G401.6 (cell line): ENCODE measurements at regions not wholly inside any gene's neighbourhood (a gene's known extent, or its start where the extent isn't known, plus 50 kb on each side); places are given as distances from the start of the nearest gene placed in this dataset.
"Not testable (repeated sequence)": the region's sequence is repeated elsewhere in the genome, so short reads cannot be mapped to it uniquely, and the experiment has no call there.

ENCODE experiments used
- FAIRE-seq: peaks from 2 replicates; lab custom pipeline; 2012; peaks lifted over from hg19 to GRCh38; lab: Jason Lieb, UNC

DNA sequence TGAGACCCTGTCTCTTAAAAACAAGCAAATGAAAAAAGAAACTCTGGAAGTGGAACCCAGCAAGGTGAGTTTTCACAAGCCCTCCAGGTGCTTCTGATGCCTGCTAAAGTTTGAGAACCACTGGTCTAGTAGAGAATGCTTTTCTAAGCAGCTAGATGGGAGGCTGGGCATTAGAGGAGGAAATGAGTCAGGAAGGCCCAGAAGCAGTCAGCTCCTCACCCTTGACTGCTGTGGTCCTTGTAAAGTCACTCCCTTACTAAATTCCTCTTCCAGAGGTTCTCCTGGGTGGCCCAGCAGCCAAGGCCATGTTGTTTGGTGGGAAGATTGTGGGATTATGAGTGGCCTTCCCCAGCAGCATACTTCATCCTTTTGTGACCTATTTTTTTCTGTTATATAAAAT, 52.0 kb upstream of the FYN start:
- no peak for FAIRE-seq

DNA sequence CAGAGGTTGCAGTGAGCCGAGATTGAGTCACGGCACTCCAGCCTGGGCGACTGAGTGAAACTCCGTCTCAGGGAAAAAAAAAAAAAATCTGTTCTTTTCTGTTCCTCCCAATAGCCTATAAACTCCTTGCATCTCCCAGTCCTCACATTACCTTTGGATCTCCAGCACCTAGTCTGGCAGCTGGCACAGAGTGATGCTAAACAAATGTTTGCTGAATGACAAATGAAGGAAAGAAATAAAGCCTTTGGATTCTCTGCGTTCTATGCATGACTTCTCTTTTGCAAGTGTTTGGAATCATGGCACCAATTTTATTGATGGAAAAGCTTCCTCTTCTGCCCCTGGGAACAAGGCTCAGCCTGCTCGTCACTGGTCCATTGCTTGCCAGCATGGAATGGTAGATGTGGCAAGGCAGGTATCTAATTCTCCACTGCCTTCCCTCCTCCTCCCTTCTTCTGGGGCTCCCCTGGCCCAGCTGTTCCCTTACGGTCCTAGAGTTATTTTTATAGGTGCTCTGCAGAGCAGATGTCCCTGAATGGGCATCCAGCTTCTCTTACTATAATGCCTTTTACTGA, 53.6 kb upstream of the FYN start:
- FAIRE-seq, result no peak

DNA sequence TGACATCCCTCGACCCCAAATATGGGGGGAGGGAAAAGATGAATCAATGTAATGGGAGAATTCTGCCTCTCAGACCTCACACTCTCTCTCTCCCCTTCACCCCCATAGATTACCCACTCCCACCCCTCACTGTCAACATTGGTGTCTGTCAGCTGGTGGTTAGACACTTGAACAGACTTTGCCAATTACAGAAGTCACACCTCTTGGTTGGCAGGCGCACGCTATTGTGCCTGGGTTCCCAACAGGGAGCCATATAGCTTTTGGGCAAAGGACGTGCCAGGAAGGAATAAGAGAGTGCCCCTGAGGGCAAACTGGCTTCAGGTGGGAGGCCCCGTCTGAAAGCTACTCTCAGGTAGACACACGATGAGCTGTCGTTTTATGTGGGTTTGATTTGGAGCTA, 54.1 kb upstream of the FYN start:
- no peak for FAIRE-seq

DNA sequence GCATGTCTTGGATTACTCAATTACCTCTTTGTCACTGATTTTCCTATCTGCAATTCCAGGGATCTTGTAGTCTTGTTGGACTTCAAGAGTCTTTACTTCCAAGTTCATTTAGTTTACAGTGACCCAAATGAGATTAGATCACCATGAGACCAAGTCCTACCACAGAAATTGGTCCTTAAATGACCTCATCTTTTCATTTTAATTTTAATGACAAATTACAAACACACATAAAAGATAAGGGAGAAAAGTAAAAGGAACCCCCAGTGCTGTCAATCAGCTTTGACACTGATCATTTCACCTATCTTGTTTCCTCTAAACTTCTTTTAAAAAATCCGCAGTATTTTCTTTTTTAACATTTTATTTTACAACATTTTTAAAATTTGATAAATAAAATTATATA, 54.9 kb upstream of the FYN start:
- FAIRE-seq, result no peak

DNA sequence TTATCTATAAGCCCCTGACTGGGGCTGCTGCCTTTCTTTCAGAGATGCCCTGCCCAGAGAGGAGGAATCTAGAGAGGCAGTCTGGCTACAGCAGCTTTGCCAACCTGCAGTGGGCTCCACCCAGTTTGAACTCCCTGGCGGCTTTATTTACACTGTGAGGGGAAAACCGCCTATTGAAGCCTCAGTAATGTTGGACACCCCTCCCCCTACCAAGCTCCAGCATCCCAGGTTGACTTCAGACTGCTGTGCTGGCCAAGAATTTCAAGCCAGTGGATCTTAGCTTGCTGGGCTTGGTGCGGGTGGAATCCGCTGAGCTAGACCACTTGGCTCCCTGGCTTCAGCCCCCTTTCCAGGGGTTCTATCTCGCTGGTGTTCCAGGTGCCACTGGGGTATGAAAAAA, 61.4 kb upstream of the FYN start:
- not testable (repeated sequence) for FAIRE-seq

DNA sequence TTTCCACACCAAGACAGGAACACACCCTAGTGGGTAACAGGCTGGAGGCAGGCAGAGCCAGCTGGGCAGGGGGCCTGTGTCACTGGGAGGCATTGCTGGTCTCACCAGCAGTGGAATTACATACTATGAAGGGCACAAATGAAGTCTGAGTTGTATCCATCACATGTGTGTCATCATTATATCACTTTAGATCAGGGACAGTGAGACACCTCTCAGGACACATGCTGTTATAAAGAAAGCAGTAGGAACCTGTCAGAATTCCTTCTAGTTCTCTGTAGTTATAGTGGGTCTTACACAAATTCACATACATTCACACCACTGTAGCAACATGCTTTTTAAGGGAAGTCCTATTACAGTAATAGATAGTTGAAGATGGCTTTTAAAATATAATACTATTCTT, 63.5 kb upstream of the FYN start:
- FAIRE-seq, result no peak

DNA sequence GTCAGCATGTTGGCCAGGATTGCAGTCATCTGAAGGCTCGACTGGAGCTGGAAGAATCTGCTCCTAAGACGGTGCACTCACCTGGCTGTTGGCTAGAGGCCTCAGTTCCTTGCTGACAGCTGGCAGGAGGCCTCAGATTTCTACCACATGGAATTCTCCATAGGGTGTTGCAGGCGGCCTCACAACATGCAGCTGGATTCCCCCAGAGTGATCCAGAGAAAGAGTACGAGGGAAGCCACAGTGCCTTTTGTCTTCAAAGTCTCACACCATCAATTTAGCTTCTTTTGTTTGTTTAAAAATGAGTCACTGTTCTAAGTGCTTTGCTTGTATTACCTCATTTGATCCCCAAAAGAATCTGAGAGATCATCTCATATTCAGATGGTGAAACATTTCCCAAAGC, 65.5 kb upstream of the FYN start:
- no peak for FAIRE-seq

DNA sequence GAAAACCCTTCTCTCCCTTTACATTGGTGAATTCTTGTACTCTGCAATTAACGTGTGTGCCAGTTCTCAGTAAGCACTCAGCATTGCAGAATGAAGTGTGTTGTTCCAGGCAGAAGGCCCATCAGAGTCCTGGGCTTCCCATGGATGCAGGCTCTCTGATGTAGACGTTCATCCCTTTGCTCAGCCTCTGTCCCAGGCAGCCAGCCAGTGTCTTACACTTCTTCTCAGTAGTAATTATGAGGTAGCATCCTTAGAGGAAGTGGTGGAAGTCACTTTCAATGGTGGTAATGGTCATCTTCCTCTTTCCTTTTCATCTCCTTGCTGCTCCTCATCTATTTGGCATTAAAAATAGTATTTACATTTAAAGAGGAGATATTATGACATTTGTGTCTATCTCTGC, 66.7 kb upstream of the FYN start:
- FAIRE-seq, result no peak

DNA sequence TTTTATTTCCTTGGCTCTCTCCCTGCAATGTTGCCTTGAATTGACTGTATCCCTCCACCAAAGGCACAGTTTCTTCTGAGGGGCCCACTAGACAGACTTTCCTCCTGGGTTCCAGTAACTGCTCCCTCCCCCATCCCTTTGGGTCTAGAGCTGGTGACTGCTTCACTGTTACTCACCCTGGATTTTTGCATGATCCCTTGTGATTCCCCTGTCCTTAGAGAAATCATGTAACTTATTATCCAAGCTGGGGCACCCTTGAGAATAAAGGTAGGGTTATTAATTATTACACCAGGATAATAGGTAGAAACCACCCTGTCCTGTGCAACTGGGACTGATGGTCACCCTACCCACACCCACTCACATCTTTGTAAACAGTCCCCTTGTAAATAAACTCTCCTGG, 67.5 kb upstream of the FYN start:
- no peak for FAIRE-seq

DNA sequence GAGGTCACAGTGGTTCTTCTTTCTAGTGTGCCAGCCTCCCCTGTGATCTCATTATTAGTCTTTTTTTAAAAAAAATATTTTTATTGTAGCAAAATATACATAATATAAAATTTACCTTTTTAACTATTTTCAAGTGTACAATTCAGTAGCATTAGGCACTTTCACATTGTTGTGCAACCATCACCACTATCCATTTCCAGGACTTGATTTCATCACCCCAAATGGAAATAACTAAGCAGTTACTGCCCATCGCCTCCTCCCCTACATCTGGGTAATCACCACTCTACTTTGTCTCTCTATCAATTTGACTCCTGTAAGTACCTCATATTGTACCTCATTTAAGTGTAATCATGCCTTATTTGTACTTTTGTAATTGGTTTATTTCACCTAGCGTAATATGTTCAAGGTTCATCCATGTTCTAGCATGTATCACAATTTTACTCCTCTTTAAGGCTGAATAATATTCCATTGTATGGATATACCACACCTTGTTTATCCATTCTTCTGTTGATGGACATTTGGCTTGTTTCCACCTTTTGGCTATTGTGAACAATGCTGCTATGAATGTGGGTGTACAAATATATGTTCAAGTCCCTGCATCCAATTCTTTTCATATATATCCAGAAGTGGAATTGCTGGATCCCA, 68.6 kb upstream of the FYN start:
- FAIRE-seq, result no peak

DNA sequence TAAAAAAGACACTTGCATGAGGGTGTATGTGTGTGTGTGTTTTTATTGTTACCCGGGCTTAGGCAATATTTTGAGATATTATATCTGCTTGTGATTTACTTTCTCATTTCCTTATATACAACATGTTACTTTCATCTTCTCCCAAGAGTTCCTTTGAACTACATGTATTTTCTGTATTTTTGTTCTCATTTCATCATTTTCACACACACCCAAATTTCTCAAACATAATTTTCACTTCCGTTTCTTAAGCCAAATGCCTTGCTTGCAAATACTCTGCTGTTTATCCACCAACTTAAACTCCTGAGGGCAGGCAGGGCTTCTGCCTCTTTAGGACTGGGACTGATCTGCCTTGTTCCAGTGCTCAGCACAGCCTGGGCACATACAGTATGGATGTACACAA, 69.3 kb upstream of the FYN start:
- no peak for FAIRE-seq

DNA sequence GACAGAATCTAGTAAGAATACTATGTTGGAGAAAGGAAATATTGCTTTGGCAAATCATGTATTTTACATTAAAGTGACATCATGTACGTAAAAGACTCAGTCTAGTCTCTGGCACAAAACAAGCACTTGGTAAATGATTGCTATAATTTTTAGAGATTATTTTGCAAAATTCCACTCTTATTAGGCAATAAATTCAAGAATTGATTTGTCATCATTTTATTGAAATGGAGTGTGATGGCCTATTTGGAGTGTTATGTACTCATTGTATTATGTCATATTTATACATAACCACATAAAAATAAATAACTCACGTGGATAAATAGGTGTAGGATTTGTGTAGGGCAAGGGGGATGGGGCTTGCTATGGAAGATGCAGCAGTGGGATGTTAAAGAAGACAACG, 70.0 kb upstream of the FYN start:
- FAIRE-seq, result no peak

DNA sequence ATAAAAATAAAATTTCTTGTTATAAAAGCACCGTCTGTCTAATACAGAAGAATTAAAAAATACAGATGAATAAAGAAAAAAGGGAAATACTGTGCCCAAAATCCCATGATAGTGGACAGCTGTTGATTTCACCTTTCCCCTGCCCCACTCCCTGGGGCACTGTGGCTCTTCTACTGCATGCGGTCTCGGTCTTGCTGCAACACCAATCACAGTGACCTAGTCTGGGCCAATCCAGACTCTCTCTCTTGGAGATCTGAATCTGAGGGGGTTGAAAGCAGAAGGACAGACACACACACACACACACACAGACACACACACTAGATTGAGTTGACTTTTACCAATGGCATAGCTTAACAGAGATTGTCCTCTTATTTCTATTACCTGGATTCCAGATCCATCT, 70.5 kb upstream of the FYN start:
- FAIRE-seq, result no peak

DNA sequence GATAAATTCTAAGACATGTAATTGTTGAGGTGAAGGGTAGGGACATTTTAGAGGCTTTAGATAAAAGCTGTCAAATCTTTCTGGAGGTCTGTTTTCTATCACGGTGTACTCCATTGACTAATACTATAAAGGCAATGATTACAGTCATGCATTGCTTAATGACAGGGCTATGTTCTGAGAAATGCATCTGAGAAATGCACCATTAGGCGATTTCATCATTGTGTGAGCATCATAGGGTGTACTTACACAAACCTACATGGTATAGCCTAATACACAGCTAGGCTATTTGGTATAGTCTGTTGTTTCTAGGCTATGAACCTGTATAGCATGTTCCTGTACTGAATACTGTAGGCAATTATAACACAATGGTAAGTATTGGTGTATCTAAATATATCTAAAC, 71.3 kb upstream of the FYN start:
- FAIRE-seq, result no peak

DNA sequence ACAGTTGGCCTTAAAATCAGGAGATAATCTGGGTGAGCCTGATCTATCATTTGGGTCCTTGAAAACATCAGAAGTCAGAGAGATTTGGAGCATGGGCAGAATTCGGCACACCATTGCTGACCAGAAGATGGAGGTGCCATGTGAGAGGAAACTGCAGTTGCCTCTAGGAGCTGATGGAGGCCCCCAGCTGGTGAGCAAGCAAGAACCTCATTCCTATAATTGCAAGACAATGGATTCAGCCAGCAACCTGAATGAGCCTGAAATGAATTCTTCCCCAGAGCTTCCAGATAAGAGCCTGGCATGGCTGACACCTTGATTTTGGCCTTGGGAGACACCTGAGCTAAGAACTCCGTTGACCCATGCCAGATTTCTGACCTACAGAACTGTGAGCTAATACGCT, 76.3 kb upstream of the FYN start:
- no peak for FAIRE-seq

DNA sequence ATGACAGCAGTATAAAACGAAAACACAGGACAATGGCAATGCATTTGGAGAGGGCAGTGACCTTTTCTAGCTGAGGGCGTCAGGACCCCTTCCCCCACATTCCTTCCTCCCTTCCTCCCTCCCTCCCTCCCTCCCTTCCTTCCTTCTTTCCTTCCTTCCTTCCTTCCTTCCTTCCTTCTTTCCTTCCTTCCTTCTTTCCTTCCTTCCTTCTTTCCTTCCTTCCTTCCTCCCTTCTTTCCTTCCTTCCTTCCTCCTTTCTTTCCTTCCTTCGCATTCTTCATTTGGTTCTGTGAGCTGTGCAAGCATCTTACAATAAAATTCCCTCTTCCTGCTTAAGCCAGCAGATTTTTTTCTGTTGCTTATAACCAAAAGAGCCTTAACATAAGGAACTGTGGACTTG, 76.7 kb upstream of the FYN start:
- not testable (repeated sequence) for FAIRE-seq

DNA sequence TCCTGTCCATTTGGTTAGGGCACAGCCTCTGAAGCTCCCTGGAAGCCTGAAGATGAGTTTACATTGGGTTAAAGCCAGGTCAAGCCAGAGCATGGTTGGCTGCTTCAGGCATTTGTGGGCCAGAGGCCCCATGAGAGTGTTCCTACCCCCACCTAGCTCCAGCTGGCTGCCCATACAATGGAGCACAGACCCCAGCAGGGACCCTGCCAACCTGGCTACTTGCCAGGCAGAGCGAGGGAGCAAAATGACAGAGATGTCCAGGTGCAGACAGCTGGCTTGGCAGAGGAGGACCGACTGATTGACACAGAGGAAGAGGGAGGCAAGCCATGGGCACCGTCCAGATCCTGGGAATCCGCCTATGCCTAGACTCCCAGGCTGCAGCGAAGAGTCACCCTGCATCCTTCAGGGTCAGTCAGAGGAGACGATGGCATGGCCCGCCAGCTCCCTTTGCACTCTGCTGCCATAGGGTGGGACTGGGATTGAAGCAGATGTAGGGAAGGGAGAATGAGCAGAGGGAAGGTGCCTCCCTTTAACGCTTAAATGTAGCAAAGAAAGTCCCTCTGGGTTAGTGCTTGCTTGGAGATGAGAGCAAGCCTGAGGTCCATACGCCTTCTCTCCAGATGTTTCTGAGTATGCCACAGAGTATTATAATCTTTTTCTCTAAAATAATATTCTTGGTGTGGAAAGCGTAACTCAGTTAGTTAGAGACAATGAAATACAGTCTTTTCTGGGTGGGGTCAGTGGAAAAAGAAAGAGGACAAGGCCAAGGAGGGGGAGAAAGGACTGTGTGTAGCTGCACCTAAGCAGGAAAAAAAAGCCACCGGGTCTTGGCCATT, 77.6 kb upstream of the FYN start:
- no peak for FAIRE-seq

DNA sequence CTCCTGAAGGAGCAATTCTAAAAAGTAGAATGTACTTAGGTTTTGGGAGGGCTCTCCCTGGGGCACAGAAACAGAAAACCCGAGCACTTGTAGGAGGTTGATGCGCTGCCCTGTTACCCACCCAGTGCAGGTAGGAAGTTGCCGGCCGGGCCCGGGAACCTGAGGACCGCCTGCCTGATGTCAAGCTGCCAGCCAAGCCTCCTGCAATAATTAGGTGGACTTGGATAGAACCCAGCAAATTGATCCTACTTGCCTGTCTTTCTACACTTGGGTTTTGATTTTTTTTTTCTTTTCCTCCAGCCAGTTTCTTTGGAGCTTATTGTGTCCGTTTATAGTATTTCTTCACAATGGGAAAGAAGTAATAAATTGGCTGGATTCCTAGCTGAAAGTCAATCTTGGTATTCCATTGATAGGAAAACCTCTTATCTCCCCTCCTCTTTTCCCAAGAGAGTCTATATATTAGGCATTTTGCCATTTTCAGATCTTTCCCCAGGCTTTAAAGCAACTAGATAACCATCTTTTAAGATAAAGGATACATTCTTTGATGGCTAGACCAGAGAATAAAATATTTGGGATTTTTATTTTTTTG, 78.3 kb upstream of the FYN start:
- no peak for FAIRE-seq

DNA sequence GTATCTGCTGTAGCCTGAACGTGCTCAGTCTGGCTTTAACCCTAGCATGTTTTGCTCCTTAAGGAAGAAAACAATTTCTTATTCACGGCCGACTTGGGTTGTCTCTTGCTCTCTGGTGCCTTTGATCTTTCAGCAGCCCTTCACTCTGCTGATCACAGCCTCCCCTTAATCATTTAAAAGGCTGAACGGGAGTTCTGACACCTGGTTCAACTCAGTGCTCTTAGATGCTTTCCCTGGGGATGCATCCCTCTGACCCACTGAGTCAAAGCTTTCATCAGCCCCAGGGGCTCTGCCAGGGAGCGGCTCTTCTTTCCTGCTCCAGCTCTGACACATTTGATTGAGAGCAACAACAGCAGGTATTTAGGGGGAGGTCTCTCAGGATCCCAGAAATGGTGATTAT, 79.0 kb upstream of the FYN start:
- FAIRE-seq, result no peak

DNA sequence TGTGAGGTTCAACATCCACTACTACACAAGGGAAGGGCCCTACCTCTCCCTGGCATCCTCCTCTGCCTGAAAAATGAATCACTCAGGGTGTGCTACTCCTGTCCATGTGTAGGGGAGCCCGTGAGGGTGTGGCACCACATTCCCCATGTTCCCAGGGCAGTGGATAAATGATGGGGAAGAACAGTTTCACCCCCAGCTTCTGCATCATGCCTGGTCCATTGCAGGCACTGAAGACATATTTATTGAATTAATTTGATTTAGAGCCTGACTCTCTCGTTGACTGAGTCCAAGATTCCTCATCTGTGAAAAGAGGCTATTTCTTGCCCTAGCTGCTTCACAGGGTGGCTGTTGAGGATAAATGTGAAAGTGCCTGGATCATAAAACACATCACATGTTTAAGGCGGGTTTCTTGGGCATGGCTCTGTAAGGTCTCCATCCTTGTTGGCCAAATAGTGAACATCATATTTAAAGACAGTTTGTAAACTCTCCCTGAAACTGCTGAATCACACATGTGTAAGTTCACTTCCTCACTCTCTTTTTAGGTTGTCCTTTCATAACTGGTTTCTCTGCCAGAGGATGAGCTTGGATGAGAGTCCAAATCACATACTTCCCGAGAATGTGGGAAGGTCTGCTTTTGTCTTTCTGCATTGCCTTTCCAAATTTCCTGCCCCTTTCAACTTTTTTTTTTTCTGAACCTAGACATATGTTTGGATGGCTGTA, 79.7 kb upstream of the FYN start:
- FAIRE-seq, result no peak

DNA sequence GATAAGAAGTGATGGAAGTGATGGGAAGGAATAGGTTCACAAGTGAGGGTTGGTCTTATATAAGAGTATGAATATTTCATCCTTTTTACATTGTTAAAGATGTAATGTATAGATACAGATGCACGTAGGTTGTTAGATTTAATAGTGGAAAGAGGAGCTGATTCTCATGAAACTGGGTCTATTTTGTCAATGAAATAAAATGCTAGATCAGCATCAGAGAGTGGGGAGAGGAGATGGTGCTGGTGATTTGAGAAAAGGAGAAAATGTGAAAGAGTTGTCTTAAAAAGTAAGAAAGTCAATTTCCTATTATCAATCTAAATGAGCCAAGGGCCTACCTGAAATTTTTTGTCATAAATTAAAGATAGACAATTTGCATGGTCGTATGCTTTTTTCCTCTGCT, 82.8 kb upstream of the FYN start:
- no peak for FAIRE-seq

DNA sequence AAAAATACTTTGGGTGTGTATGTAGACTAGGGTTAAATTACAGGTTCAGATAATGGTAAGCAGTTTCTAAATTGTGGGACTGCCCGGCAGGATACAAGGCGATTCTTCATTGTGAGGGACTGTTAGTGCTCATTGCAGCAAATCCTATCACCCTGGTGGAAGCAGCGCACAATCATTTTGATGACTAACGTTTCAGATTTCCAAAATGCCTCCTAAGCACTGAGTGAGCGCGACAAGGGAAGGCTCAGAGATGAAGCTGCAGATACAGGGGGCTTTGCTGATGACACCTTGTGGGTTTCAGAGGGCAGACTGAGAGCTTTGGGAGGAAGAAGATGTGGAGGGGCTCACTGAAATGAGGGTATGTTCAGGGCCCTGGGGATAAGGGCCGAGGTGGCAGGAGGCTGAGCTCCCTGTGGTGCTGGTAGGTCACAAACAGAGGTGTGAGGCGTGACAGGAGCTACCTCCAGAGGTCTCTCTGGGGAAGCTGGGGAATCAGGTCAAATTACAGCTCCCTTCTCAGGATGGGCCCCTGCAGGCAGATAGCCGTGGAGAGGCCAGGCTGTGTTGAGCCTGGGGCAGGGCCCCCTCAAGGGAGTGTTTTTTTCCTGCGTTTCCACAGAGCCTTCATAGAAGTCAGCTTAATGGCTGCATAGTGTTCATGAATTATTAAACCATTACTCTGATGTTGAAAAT, 84.5 kb upstream of the FYN start:
- no peak for FAIRE-seq
